ENCODE measurements at regions not wholly inside any gene's neighbourhood (a gene's known extent, or its start where the extent isn't known, plus 50 kb on each side); places are given as distances from the start of the nearest gene placed in this dataset.

GRCh38 chr2:138207074-138207930, 243.0 kb downstream of the HNMT start:
- intact Hi-C loops (cut with DNase I) = no loop called here
- DNase-seq (ENCODE audit: missing footprints) (no peak), ATAC-seq (no peak)

- DNase-seq (ENCODE audit: missing footprints) = no peak
- ATAC-seq = no peak
- intact Hi-C loops (cut with DNase I) = no loop called here
Observed at GRCh38 chr2:138209009-138209408, 244.7 kb downstream of the HNMT start.

GRCh38 chr2:138210487-138210886, 246.2 kb downstream of the HNMT start:
- intact Hi-C loops (cut with DNase I) = no loop called here
- DNase-seq (ENCODE audit: missing footprints) (no peak), ATAC-seq (no peak)

- DNase-seq (ENCODE audit: missing footprints) = no peak
- no peak for ATAC-seq
- intact Hi-C loops (cut with DNase I) = no loop called here
Observed at GRCh38 chr2:138212434-138212833, 248.2 kb downstream of the HNMT start.

GRCh38 chr2:138213084-138213483, 248.8 kb downstream of the HNMT start:
- intact Hi-C loops (cut with DNase I) = no loop called here

GRCh38 chr2:138213624-138214023, 249.4 kb downstream of the HNMT start:
- no peak for ATAC-seq
- DNase-seq (ENCODE audit: missing footprints) = no peak
- intact Hi-C loops (cut with DNase I) = no loop called here

More at GRCh38 chr2:138213084-138213483, 248.8 kb downstream of the HNMT start:
- no peak for ATAC-seq
- DNase-seq (ENCODE audit: missing footprints) = no peak

- ATAC-seq (no peak), DNase-seq (ENCODE audit: missing footprints) (no peak)
- intact Hi-C loops (cut with DNase I) = no loop called here
Observed at GRCh38 chr2:138215958-138216357, 251.7 kb downstream of the HNMT start.

GRCh38 chr2:138217975-138218374, 253.7 kb downstream of the HNMT start:
- ATAC-seq = peak; percentile 48
- no peak for DNase-seq (ENCODE audit: missing footprints)
- intact Hi-C loops (cut with DNase I) = no loop called here

GRCh38 chr2:138218397-138218796, 254.1 kb downstream of the HNMT start:
- DNase-seq (ENCODE audit: missing footprints) = no peak
- intact Hi-C loops (cut with DNase I) = no loop called here
- ATAC-seq = no peak

GRCh38 chr2:138219961-138220360, 255.7 kb downstream of the HNMT start:
- no peak for ATAC-seq
- no peak for DNase-seq (ENCODE audit: missing footprints)
- intact Hi-C loops (cut with DNase I) = no loop called here

- ATAC-seq (no peak), DNase-seq (ENCODE audit: missing footprints) (no peak)
- intact Hi-C loops (cut with DNase I) = no loop called here
Observed at GRCh38 chr2:138221358-138221757, 257.1 kb downstream of the HNMT start.

GRCh38 chr2:138223319-138223718, 259.0 kb downstream of the HNMT start:
- ATAC-seq = no peak
- intact Hi-C loops (cut with DNase I) = no loop called here

GRCh38 chr2:138227195-138227594, 262.9 kb downstream of the HNMT start:
- ATAC-seq (no peak), DNase-seq (ENCODE audit: missing footprints) (no peak)
- intact Hi-C loops (cut with DNase I) = no loop called here

More at GRCh38 chr2:138223319-138223718, 259.0 kb downstream of the HNMT start:
- DNase-seq (ENCODE audit: missing footprints) = no peak

- ATAC-seq (no peak), DNase-seq (ENCODE audit: missing footprints) (no peak)
- intact Hi-C loops (cut with DNase I) = no loop called here
Observed at GRCh38 chr2:138228101-138228500, 263.8 kb downstream of the HNMT start.

- ATAC-seq (no peak), DNase-seq (ENCODE audit: missing footprints) (no peak)
- intact Hi-C loops (cut with DNase I) = no loop called here
Observed at GRCh38 chr2:138234265-138234664, 267.3 kb upstream of the SPOPL start.

- intact Hi-C loops (cut with DNase I) = no loop called here
- ATAC-seq = no peak
- no peak for DNase-seq (ENCODE audit: missing footprints)
Observed at GRCh38 chr2:138235041-138235440, 266.5 kb upstream of the SPOPL start.

- no peak for ATAC-seq
- no peak for DNase-seq (ENCODE audit: missing footprints)
- intact Hi-C loops (cut with DNase I) = no loop called here
Observed at GRCh38 chr2:138236142-138236541, 265.4 kb upstream of the SPOPL start.

- DNase-seq (ENCODE audit: missing footprints) (no peak), ATAC-seq (no peak)
- intact Hi-C loops (cut with DNase I) = no loop called here
Observed at GRCh38 chr2:138237667-138238384, 263.7 kb upstream of the SPOPL start.

GRCh38 chr2:138238908-138239307, 262.7 kb upstream of the SPOPL start:
- no peak for DNase-seq (ENCODE audit: missing footprints)
- intact Hi-C loops (cut with DNase I) = no loop called here
- ATAC-seq = no peak

GRCh38 chr2:138239902-138240491, 261.6 kb upstream of the SPOPL start:
- ATAC-seq (no peak), DNase-seq (ENCODE audit: missing footprints) (no peak)
- intact Hi-C loops (cut with DNase I) = no loop called here
